CD8-positive, alpha-beta memory T cell (primary cell): ENCODE measurements at regions not wholly inside any gene's neighbourhood (a gene's known extent, or its start where the extent isn't known, plus 50 kb on each side); places are given as distances from the start of the nearest gene placed in this dataset.

Experiments
- CTCF ChIA-PET: fragments of 350-600 bp; sonication (Branson Sonifier 250); formaldehyde crosslinking; loops from one replicate; lab custom pipeline; 2021; ENCODE audit warnings: antibody characterized with exemption; lab: Charles Lee
- POLR2A ChIA-PET: fragments of 350-600 bp; sonication (Branson Sonifier 250); formaldehyde crosslinking; loops from one replicate; lab custom pipeline; 2021; ENCODE audit warnings: antibody characterized with exemption; lab: Charles Lee
- DNase-seq, 5 donors: peaks; one replicate each; pipeline versions ENCODE4 v3.0.0 to v3.0.0-alpha.2; 2020 to 2022; ENCODE audit warnings: mixed read lengths in 1 of 5
- H3K27ac ChIP-seq: one replicate; pipeline ENCODE4 v1.7.0; 2013; ENCODE audit warnings: low read depth, mild to moderate bottlenecking, low read length, moderate library complexity
- H3K27me3 ChIP-seq: 2 replicates; pipeline ENCODE4 v1.7.0; 2013; ENCODE audit warnings: low read length, mild to moderate bottlenecking; ENCODE audit not compliant: insufficient read depth, poor library complexity, severe bottlenecking
- H3K36me3 ChIP-seq: 2 replicates; pipeline ENCODE4 v1.7.0; 2013; ENCODE audit warnings: mild to moderate bottlenecking, low read length, moderate library complexity; ENCODE audit not compliant: insufficient read depth
- H3K4me1 ChIP-seq: 2 replicates; pipeline ENCODE4 v1.7.0; 2013; ENCODE audit warnings: mild to moderate bottlenecking, low read length, moderate library complexity; ENCODE audit not compliant: insufficient read depth
- H3K4me3 ChIP-seq: 2 replicates; pipeline ENCODE4 v1.7.0; 2013; ENCODE audit warnings: mild to moderate bottlenecking, low read length
- H3K9me3 ChIP-seq: 2 replicates; pipeline ENCODE4 v1.7.0; 2013; ENCODE audit warnings: mild to moderate bottlenecking, low read length
- H3K27ac Mint-ChIP-seq, 8 donors: one replicate each; pipeline ENCODE4 v1.8.0; 2020 to 2021; ENCODE audit warnings: mixed read lengths in 8 of 8, mild to moderate bottlenecking in 6 of 8, inconsistent platforms in 3 of 8, moderate library complexity in 3 of 8
- H3K27me3 Mint-ChIP-seq, 2 donors: one replicate each; pipeline ENCODE4 v1.8.0; 2020 to 2021; ENCODE audit warnings: mixed read lengths in 2 of 2, mild to moderate bottlenecking in 1 of 2, moderate library complexity in 1 of 2
- H3K36me3 Mint-ChIP-seq, 3 donors: one replicate each; pipeline ENCODE4 v1.8.0; 2020 to 2021; ENCODE audit warnings: mixed read lengths in 3 of 3, inconsistent platforms in 1 of 3, mild to moderate bottlenecking in 1 of 3
- H3K4me1 Mint-ChIP-seq, 3 donors: one replicate each; pipeline ENCODE4 v1.8.0; 2020 to 2021; ENCODE audit warnings: mixed read lengths in 3 of 3, inconsistent platforms in 1 of 3, mild to moderate bottlenecking in 1 of 3
- H3K4me3 Mint-ChIP-seq, 7 donors: one replicate each; pipeline ENCODE4 v1.8.0; 2020 to 2021; ENCODE audit warnings: mixed read lengths in 7 of 7, mild to moderate bottlenecking in 6 of 7, moderate library complexity in 4 of 7, inconsistent platforms in 2 of 7
- H3K9me3 Mint-ChIP-seq, 5 donors: one replicate each; pipeline ENCODE4 v1.8.0; 2020 to 2022; ENCODE audit warnings: mixed read lengths in 5 of 5, mild to moderate bottlenecking in 3 of 5, moderate library complexity in 2 of 5, inconsistent platforms in 1 of 5

DNA sequence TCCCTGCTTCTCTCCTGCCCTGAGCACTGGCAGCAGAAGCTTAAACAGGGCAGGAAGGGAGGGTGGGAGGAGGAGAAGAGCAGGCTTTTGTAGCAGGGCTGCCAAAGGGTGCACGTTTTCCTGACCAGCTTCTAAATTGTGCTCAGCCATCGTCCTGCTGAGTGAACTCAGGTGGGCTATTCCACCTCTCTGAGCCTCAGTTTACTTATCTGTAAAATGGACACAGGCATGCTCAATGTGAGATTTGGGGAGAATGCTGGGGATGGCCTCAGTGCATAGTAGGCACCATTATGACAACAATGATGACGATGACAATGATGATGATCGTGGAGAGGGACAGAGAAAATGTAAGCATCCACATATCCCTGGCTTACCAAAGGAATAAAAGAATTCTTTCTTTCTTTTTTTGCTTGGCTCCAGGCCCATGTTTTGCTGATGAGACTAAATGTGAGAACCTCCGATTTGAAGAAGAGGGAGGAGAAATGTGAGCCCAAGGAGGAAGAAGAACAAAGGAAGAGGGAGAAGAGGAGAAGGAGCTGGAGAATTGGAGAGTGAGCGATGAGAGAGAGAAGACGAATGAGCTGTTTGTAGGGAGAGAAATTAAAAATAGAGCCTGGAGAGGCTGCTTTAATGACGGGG, 105.5 kb upstream of the MYL2 start:
- peaks cover 22 to 72% of the 10 kb centered on the region in 2 donors for H3K27me3 Mint-ChIP-seq
- POLR2A ChIA-PET, result no interaction called here
- peaks cover 8% of the 10 kb centered on the region for H3K27me3 ChIP-seq
- CTCF ChIA-PET, result no interaction called here
- H3K36me3 ChIP-seq, result no peaks in the 10 kb centered on the region
- no peak for DNase-seq
- peak overlapping the region in 1 of 8 donors; percentile 47 for H3K27ac Mint-ChIP-seq
- H3K9me3 ChIP-seq, result no peaks in the 10 kb centered on the region
- no peak overlapping the region for H3K4me3 ChIP-seq
- H3K9me3 Mint-ChIP-seq, result no peaks in the 10 kb centered on the region
- H3K4me1 Mint-ChIP-seq, result peaks cover 2 to 3% (median 3%) of the 10 kb centered on the region in 3 donors
- no peaks in the 10 kb centered on the region for H3K4me1 ChIP-seq
- no peak overlapping the region for H3K4me3 Mint-ChIP-seq
- no peak overlapping the region for H3K27ac ChIP-seq
- H3K36me3 Mint-ChIP-seq, result no peaks in the 10 kb centered on the region

DNA sequence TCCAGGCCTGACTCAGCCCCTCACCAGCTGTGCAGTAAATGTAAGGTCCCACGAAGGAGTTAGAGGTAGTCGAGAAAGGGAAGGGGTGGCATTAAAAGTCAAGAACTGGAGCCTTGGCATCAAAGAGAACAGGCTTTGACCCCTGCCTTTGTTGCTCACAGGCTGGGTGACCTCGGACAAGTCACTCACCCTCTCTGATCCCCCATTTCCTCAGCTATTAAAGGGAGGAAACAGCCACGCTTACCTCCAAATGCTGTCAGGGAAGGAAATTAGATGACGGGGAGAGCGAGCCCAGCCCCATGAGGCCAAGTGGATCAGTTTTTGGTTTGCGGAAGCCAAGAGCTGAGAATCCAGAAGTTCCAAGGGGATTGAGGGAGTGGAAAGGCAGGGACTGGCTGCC, 104.9 kb upstream of the MYL2 start:
- Mint-ChIP-seq H3K4me1 (peaks cover 2 to 3% (median 3%) of the 10 kb centered on the region in 3 donors), H3K4me3 (no peak overlapping the region), H3K27me3 (peaks cover 22 to 72% of the 10 kb centered on the region in 2 donors), H3K9me3 (no peaks in the 10 kb centered on the region), H3K27ac (no peak overlapping the region), H3K36me3 (no peaks in the 10 kb centered on the region)
- POLR2A ChIA-PET, result no interaction called here
- peaks cover 4% of the 10 kb centered on the region for H3K27me3 ChIP-seq
- CTCF ChIA-PET, result no interaction called here
- no peaks in the 10 kb centered on the region for H3K4me1 ChIP-seq
- no peaks in the 10 kb centered on the region for H3K9me3 ChIP-seq
- DNase-seq, result no peak
- no peak overlapping the region for H3K4me3 ChIP-seq
- H3K27ac ChIP-seq, result no peak overlapping the region
- H3K36me3 ChIP-seq, result no peaks in the 10 kb centered on the region

DNA sequence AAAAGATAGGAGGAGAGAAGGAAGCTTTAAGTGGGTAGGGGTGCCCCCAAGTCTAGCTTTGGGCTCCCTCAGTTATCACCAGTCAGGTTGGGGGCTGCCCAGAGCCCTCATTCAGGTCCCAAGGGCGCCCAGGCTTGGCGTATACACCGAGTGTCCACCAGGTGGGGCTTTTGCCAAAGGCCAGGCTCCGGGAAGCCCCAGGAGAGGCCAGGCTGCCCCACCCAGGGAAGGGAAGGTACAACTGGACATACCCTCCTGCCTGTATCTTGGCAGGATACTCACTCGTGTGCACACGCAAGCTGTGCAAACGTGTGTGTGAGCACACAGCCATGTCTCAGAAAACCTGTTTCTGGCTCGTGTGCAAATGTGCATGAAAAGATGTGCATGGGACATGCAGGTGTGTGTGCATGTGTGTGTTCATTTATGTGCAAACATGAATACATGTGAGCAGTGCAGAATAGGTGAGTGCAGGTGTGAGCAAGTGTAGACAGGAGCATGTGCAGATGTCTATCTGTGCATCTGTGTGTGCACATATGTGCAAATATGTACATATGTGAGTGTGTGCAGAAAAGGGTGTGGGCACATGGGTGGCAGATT, 103.9 kb upstream of the MYL2 start:
- H3K27me3 Mint-ChIP-seq, result peaks cover 20 to 68% of the 10 kb centered on the region in 2 donors
- no peaks in the 10 kb centered on the region for H3K27me3 ChIP-seq
- H3K9me3 Mint-ChIP-seq, result no peaks in the 10 kb centered on the region
- H3K4me1 Mint-ChIP-seq, result peaks cover 2 to 3% (median 3%) of the 10 kb centered on the region in 3 donors
- CTCF ChIA-PET, result interaction anchor here (1.0 to 1.4 kb wide), 2 partner anchors 16 to 292 kb away, joined by 3 to 5 read pairs; no protein-coding TSS in a partner anchor
- no peaks in the 10 kb centered on the region for H3K36me3 Mint-ChIP-seq
- peak overlapping the region in 1 of 8 donors; percentile 46 for H3K27ac Mint-ChIP-seq
- peak; percentile 12 to 56 (median 27) for DNase-seq
- no peaks in the 10 kb centered on the region for H3K9me3 ChIP-seq
- H3K4me1 ChIP-seq, result no peaks in the 10 kb centered on the region
- no peak overlapping the region for H3K4me3 Mint-ChIP-seq
- POLR2A ChIA-PET, result no interaction called here
- no peak overlapping the region for H3K4me3 ChIP-seq
- H3K36me3 ChIP-seq, result no peaks in the 10 kb centered on the region
- no peak overlapping the region for H3K27ac ChIP-seq

DNA sequence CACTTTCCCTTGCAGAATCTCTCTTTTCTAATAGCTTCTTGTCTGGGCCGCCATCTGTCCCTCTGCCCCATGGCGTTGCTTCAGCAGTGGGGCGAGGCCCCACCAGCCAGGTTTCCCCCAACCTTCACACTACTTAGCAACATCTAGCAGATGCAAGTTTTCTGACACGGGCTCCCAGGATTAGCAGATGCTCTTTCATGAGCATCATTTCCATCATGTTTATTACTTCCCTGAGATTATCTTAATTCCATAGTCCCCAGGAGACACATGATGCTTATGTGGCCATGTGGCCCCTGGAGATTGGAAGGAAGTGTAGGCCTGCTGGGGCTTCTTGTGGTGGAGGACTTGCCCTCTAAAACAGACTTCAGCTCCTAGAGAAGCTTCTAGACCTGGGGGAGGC, 102.0 kb upstream of the MYL2 start:
- no peak for DNase-seq
- Histone ChIP-seq H3K4me3 (no peak overlapping the region), H3K27me3 (no peaks in the 10 kb centered on the region), H3K4me1 (no peaks in the 10 kb centered on the region), H3K9me3 (no peaks in the 10 kb centered on the region), H3K36me3 (no peaks in the 10 kb centered on the region), H3K27ac (no peak overlapping the region)
- peaks cover 19 to 66% of the 10 kb centered on the region in 2 donors for H3K27me3 Mint-ChIP-seq
- peaks cover 2 to 5% (median 3%) of the 10 kb centered on the region in 3 donors for H3K4me1 Mint-ChIP-seq
- no peaks in the 10 kb centered on the region for H3K9me3 Mint-ChIP-seq
- H3K27ac Mint-ChIP-seq, result no peak overlapping the region
- H3K36me3 Mint-ChIP-seq, result no peaks in the 10 kb centered on the region
- H3K4me3 Mint-ChIP-seq, result no peak overlapping the region
- POLR2A ChIA-PET, result no interaction called here
- CTCF ChIA-PET, result no interaction called here

DNA sequence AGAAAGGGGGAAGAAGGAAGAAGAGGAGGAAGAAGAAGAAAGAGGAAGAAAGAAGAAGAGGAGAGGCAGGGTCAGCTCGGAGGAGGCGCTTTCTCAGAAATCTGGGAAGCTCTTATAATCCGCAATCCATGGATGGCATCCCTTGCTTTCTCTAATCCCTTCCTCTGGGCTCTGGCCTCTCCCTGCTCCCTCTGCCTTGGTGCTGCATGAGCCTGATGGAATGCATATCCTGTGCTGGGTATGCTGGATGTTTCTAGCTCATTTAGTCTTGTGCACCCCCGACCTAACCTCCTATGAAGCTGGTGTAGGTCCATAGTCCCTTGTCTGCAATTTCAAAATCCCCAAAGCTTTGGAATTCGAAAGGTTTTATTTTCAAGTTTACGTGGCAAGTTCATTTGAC, 94.2 kb upstream of the MYL2 start:
- peaks cover 0 to 9% (median 0%) of the 10 kb centered on the region in 3 donors for H3K36me3 Mint-ChIP-seq
- peaks cover 0 to 2% (median 0%) of the 10 kb centered on the region in 3 donors for H3K4me1 Mint-ChIP-seq
- no peaks in the 10 kb centered on the region for H3K36me3 ChIP-seq
- H3K4me1 ChIP-seq, result no peaks in the 10 kb centered on the region
- no peaks in the 10 kb centered on the region for H3K9me3 ChIP-seq
- ChIA-PET CTCF (interaction anchor here (0.6 kb wide), 1 partner anchor 480 kb away, joined by 3 read pairs; no protein-coding TSS in a partner anchor), POLR2A (no interaction called here)
- peaks cover 0 to 6% (median 3%) of the 10 kb centered on the region in 5 donors for H3K9me3 Mint-ChIP-seq
- H3K27me3 ChIP-seq, result no peaks in the 10 kb centered on the region
- DNase-seq, result no peak
- H3K27ac ChIP-seq, result no peak overlapping the region
- H3K27me3 Mint-ChIP-seq, result peaks cover 31 to 60% of the 10 kb centered on the region in 2 donors
- H3K27ac Mint-ChIP-seq, result no peak overlapping the region
- no peak overlapping the region for H3K4me3 ChIP-seq
- no peak overlapping the region for H3K4me3 Mint-ChIP-seq

DNA sequence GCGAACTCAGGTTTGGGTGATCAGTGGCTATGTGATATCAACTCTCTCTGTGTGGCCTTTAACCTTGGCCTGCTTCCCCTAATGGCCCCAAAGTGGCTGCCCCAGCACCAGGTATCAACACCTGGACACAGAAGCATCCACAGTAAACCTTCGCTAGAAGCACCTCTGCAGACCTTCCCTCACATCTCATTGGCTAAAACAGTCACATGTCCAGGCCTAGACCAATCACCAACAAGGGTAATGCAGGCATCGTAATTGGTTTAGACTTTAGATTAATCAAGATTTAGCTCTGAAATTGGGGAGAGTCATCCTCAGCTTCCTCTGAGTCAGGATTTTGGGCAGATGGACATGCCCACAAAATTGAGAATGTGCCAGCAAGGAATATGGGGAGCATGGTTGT, 92.5 kb upstream of the MYL2 start:
- Histone ChIP-seq H3K9me3 (no peaks in the 10 kb centered on the region), H3K27ac (no peak overlapping the region), H3K36me3 (no peaks in the 10 kb centered on the region), H3K4me1 (no peaks in the 10 kb centered on the region), H3K27me3 (no peaks in the 10 kb centered on the region), H3K4me3 (no peak overlapping the region)
- H3K27me3 Mint-ChIP-seq, result peaks cover 32 to 63% of the 10 kb centered on the region in 2 donors
- no peak for DNase-seq
- ChIA-PET CTCF (no interaction called here), POLR2A (no interaction called here)
- H3K4me1 Mint-ChIP-seq, result no peaks in the 10 kb centered on the region
- H3K36me3 Mint-ChIP-seq, result peaks cover 0 to 9% (median 3%) of the 10 kb centered on the region in 3 donors
- peaks cover 0 to 6% (median 3%) of the 10 kb centered on the region in 5 donors for H3K9me3 Mint-ChIP-seq
- no peak overlapping the region for H3K27ac Mint-ChIP-seq
- no peak overlapping the region for H3K4me3 Mint-ChIP-seq

DNA sequence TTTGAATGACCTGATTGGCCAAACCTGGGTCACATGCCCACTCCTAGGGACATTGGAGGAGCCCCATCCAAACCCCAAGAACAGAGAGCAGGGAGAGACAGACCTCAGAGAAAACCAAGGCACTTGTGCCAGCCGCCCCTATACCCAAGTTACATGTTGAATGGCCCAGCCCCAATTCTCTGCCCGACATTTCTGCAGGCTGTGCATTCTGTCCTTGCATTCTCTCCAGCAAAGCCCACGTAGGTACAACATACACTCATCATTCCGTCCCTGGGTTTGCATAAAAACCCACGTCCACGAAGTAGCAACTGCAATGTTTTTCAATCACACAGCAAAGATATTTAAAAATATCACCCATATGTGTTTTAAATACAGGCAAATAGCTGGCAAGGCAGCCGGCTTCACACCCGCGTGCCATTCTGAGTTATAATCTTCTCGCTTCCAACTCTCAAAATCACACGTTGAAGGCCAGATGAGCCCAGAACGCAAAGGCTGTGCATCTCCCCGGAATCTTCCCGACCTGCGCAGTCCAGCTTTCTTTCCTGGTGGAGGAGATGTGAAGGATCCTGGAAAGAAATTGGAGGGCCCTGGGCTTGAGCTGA, 91.7 kb upstream of the MYL2 start:
- Histone ChIP-seq H3K4me1 (no peaks in the 10 kb centered on the region), H3K4me3 (no peak overlapping the region), H3K36me3 (no peaks in the 10 kb centered on the region), H3K9me3 (no peaks in the 10 kb centered on the region), H3K27me3 (no peaks in the 10 kb centered on the region), H3K27ac (no peak overlapping the region)
- Mint-ChIP-seq H3K27ac (peak overlapping the region in 1 of 8 donors; percentile 21), H3K4me1 (no peaks in the 10 kb centered on the region), H3K36me3 (peaks cover 0 to 9% (median 3%) of the 10 kb centered on the region in 3 donors), H3K4me3 (no peak overlapping the region), H3K27me3 (peaks cover 34 to 64% of the 10 kb centered on the region in 2 donors), H3K9me3 (peaks cover 0 to 6% (median 3%) of the 10 kb centered on the region in 5 donors)
- POLR2A ChIA-PET, result no interaction called here
- DNase-seq, result no peak
- CTCF ChIA-PET, result no interaction called here
